ENCODE measurements at regions not wholly inside any gene's neighbourhood (a gene's known extent, or its start where the extent isn't known, plus 50 kb on each side); places are given as distances from the start of the nearest gene placed in this dataset.
"Not testable (repeated sequence)": the region's sequence is repeated elsewhere in the genome, so short reads cannot be mapped to it uniquely, and the experiment has no call there.

GRCh38 chr18:21928925-21929324 is 188.3 kb downstream of the MIB1 start:
- no peak for FAIRE-seq
- no peak for TF ChIP-seq POLR2A (IDR thresholded peaks at IDR 0.05; ENCODE audit: low read depth, low read length)
- no peak for DNase-seq (ENCODE audit: insufficient read length, low spot score)

- no peak for TF ChIP-seq POLR2A (IDR thresholded peaks at IDR 0.05; ENCODE audit: low read depth, low read length)
- FAIRE-seq: no peak
- DNase-seq (ENCODE audit: insufficient read length, low spot score): no peak
Observed at GRCh38 chr18:21930177-21930576, 189.6 kb downstream of the MIB1 start.

GRCh38 chr18:21933931-21934765 is 193.6 kb downstream of the MIB1 start:
- no peak for TF ChIP-seq POLR2A (IDR thresholded peaks at IDR 0.05; ENCODE audit: low read depth, low read length)
- no peak for DNase-seq (ENCODE audit: insufficient read length, low spot score)
- no peak for FAIRE-seq

DNA sequence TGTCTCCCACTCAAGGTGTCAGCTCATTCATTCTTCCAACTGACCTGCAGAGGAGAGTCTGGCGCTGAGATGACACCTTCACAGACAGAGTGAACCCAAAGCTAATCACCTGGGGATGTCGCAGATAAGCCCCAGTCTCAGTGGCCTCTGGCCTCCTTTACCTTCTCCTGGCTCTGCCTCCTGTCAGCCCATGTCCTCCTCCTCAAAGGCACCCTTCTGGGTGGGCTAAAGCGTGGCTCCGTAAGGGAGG is 194.1 kb downstream of the MIB1 start:
- FAIRE-seq: no peak
- no peak for TF ChIP-seq POLR2A (IDR thresholded peaks at IDR 0.05; ENCODE audit: low read depth, low read length)
- no peak for DNase-seq (ENCODE audit: insufficient read length, low spot score)

DNA sequence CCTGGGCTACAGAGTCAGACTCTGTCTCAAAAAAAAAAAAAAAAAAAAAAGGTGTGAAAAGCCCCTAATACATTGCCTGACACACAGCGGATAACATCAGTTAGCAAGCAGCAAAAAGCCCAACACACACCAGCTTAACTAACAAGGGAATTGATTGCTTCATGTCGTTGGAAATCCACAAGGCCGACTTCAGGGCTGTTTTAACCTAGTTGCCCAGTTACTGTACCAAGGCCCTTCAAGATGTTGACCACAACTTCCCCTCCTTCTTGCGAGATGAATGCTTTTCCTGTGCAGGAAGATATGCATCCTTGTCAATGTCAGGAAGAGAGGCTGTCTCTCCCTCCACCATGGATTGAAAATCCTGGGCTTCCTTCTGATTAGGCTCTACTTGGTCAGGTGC is 202.9 kb downstream of the MIB1 start:
- TF ChIP-seq POLR2A (IDR thresholded peaks at IDR 0.05; ENCODE audit: low read depth, low read length): no peak
- FAIRE-seq (no peak), DNase-seq (ENCODE audit: insufficient read length, low spot score) (no peak)

DNA sequence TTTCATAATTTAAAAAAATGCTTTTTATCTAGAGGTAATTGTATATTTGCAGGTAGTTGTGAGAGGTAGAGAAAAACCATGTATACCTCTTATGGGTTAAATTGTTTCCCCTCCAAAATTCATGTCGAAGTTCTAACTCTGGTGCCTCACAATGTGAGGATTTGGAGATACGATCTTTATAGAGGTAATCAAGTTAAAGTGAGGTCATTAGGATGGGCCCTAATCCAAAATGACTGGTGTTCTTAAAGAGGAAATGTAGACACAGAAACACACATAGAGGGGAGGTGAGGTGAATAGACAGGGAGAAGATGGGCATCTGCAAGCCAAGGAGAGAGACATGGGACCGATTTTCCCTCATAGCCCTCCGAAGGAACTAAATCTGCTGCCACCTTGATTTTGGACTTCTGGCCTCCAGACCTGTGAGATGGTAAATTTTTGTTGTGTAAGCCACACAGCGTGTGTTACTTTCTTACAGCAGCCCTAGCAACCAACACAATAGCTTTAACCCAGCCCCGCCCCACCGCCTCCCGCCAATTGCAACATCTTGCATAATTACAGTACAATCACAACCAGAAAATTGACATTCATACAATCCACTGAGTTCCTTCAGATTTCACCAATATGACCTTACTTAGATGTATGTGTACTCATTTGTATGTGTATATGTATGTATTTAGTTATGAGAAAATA is 208.9 kb downstream of the MIB1 start:
- FAIRE-seq (no peak), DNase-seq (ENCODE audit: insufficient read length, low spot score) (no peak)
- no peak for TF ChIP-seq POLR2A (IDR thresholded peaks at IDR 0.05; ENCODE audit: low read depth, low read length)

GRCh38 chr18:21955757-21956652 is 213.4 kb upstream of the GATA6 start:
- FAIRE-seq (peak; percentile 93), DNase-seq (ENCODE audit: insufficient read length, low spot score) (peak; percentile 35)
- TF ChIP-seq POLR2A (IDR thresholded peaks at IDR 0.05; ENCODE audit: low read depth, low read length): no peak

DNA sequence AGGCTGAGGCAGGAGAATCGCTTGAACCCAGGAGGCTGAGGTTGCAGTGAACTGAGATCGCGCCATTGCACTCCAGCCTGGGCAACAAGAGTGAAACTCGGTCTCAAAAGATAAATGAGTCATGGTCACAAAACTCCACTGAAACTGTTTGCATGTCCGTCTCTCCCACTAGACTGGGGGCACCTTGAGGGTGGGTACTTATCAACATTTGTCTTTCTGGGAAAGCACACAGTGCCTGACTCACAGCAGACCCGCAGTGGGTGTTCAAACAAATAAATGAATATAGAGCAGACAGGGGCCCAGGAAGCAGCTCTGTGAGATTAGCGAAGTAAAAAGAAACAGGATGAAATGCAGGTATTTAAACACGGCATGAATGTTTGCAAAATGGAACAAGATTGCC is 211.1 kb upstream of the GATA6 start:
- FAIRE-seq (no peak), DNase-seq (ENCODE audit: insufficient read length, low spot score) (no peak)
- TF ChIP-seq POLR2A (IDR thresholded peaks at IDR 0.05; ENCODE audit: low read depth, low read length): no peak

- no peak for DNase-seq (ENCODE audit: insufficient read length, low spot score)
- no peak for FAIRE-seq
- TF ChIP-seq POLR2A (IDR thresholded peaks at IDR 0.05; ENCODE audit: low read depth, low read length): no peak
Observed at GRCh38 chr18:21958707-21959450, 210.5 kb upstream of the GATA6 start.

DNA sequence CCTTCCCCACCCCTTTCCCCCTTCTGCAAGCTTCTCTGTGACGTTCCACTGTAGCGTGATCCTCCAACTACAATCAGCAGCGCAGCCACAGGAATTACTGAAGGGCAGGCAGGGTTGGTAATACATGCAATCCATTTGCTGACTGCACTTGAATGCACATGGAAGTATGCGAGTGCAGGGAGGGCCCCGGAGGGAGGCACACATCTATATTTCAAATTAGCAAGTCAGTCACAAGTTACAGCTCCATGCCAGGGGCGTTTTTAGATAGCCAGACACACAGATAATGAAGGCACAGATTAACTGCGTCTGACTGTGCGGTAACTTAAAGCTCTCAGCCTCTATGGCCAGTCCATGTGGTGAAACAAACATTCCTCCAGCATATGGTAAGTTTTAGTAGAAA is 209.2 kb upstream of the GATA6 start:
- DNase-seq (ENCODE audit: insufficient read length, low spot score): no peak
- FAIRE-seq: no peak

DNA sequence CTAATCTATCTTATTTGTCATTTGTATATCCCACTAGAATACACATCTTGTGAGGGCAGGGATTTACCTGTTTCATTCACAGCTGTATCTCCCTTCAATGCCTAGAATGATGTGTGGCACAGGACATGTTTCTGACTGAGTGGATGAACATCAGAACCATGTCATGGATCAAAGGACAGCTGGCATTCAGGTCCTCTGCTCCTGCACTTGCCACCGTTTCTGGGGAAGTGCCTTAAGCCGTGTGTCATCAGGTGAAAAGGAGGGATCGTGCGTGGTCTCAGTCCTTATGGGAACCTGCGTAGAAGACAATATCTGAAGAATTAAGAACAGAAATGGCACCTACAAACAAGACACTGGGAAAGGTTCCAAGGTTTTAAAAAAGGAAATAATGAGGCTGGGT is 206.1 kb upstream of the GATA6 start:
- TF ChIP-seq POLR2A (IDR thresholded peaks at IDR 0.05; ENCODE audit: low read depth, low read length): no peak
- no peak for FAIRE-seq
- DNase-seq (ENCODE audit: insufficient read length, low spot score): no peak

More for the DNA sequence above, 209.2 kb upstream of the GATA6 start:
- TF ChIP-seq POLR2A (IDR thresholded peaks at IDR 0.05; ENCODE audit: low read depth, low read length): no peak

DNA sequence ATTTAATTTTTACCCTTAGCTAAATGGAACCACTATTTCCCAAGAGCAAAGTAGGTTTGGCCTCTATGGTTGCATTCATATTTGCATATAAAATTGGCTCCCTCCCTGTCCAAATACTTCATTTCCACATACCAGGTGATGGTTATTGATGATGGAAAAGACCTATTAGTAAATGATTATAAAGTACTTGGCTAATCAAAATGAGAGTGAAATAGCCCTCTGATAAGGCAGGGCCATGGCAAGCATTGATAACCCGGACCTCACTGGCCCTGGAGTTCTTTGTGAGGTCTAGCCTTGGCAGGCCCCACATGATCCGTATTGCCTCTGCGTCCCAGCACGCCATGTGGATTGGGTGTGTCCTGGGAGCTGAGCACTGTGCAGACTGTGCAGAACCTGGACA is 201.1 kb upstream of the GATA6 start:
- FAIRE-seq: no peak
- DNase-seq (ENCODE audit: insufficient read length, low spot score): no peak
- no peak for TF ChIP-seq POLR2A (IDR thresholded peaks at IDR 0.05; ENCODE audit: low read depth, low read length)

- FAIRE-seq: no peak
- TF ChIP-seq POLR2A (IDR thresholded peaks at IDR 0.05; ENCODE audit: low read depth, low read length): no peak
Observed at GRCh38 chr18:21972281-21972680, 197.1 kb upstream of the GATA6 start.

DNA sequence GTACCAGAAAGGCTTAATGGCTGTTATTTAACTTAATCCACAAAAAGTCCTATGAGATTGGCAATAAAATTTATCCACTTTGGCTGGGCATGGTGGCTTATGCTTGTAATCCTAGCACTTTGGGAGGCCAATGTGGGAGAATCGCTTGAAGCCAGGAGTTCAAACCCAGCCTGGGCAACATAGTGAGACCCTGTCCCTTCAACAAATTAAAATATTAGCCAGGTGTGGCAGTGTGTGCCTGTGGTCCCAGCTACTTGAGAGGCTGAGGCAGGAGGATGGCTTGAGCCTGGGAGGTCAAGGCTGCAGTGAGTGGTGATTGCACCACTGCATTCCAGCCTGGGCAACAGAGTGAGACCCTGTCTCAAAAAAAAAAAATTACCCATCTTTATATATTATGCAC is 193.4 kb upstream of the GATA6 start:
- not testable (repeated sequence) for DNase-seq (ENCODE audit: insufficient read length, low spot score); FAIRE-seq

More at GRCh38 chr18:21972281-21972680, 197.1 kb upstream of the GATA6 start:
- DNase-seq (ENCODE audit: insufficient read length, low spot score): no peak
